ENCODE measurements at regions not wholly inside any gene's neighbourhood (a gene's known extent, or its start where the extent isn't known, plus 50 kb on each side); places are given as distances from the start of the nearest gene placed in this dataset.
"Not testable (repeated sequence)": the region's sequence is repeated elsewhere in the genome, so short reads cannot be mapped to it uniquely, and the experiment has no call there.

- TF ChIP-seq, protein P1, sequence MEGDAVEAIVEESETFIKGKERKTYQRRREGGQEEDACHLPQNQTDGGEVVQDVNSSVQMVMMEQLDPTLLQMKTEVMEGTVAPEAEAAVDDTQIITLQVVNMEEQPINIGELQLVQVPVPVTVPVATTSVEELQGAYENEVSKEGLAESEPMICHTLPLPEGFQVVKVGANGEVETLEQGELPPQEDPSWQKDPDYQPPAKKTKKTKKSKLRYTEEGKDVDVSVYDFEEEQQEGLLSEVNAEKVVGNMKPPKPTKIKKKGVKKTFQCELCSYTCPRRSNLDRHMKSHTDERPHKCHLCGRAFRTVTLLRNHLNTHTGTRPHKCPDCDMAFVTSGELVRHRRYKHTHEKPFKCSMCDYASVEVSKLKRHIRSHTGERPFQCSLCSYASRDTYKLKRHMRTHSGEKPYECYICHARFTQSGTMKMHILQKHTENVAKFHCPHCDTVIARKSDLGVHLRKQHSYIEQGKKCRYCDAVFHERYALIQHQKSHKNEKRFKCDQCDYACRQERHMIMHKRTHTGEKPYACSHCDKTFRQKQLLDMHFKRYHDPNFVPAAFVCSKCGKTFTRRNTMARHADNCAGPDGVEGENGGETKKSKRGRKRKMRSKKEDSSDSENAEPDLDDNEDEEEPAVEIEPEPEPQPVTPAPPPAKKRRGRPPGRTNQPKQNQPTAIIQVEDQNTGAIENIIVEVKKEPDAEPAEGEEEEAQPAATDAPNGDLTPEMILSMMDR (IDR thresholded peaks at IDR 0.05): not testable (repeated sequence)
- TF ChIP-seq POLR2A (IDR thresholded peaks at IDR 0.05): not testable (repeated sequence)
Observed at GRCh38 chrX:93235494-93236256, 437.7 kb downstream of the NAP1L3 start.
